ENCODE measurements at regions not wholly inside any gene's neighbourhood (a gene's known extent, or its start where the extent isn't known, plus 50 kb on each side); places are given as distances from the start of the nearest gene placed in this dataset.

DNA sequence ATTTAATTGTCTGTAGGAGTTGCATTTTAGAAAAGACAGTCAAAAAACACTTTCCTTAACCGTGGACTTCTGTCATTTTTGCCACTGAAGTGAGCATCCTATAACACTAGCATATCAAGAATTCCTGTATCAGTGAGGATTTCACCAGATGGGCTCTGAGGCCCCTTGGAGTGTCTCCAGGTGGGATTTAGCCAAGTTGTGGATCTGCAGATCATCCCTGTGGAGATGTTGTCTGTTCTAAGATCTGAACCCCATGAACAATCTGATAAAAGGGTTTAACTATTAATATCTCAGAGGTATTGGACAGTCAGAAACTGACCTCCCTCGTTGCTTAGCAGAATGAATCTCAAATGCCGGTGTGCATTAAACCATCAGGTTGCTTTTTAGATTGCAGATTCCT is 165.0 kb upstream of the SRRM4 start:
- TF ChIP-seq EP300 (IDR thresholded peaks at IDR 0.05; ENCODE audit: low read depth): no peak
- TF ChIP-seq, protein P1, sequence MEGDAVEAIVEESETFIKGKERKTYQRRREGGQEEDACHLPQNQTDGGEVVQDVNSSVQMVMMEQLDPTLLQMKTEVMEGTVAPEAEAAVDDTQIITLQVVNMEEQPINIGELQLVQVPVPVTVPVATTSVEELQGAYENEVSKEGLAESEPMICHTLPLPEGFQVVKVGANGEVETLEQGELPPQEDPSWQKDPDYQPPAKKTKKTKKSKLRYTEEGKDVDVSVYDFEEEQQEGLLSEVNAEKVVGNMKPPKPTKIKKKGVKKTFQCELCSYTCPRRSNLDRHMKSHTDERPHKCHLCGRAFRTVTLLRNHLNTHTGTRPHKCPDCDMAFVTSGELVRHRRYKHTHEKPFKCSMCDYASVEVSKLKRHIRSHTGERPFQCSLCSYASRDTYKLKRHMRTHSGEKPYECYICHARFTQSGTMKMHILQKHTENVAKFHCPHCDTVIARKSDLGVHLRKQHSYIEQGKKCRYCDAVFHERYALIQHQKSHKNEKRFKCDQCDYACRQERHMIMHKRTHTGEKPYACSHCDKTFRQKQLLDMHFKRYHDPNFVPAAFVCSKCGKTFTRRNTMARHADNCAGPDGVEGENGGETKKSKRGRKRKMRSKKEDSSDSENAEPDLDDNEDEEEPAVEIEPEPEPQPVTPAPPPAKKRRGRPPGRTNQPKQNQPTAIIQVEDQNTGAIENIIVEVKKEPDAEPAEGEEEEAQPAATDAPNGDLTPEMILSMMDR (IDR thresholded peaks at IDR 0.05): no peak
- no peak for TF ChIP-seq POLR2A (IDR thresholded peaks at IDR 0.05)
